PC-9 (cell line): ENCODE measurements at regions not wholly inside any gene's neighbourhood (a gene's known extent, or its start where the extent isn't known, plus 50 kb on each side); places are given as distances from the start of the nearest gene placed in this dataset.

Experiments used
- CTCF ChIP-seq: fragments of 200-600 bp; sonication (generic); conservative IDR thresholded peaks from 2 replicates; pipeline ENCODE4 v1.6.1; 2017; ENCODE audit warnings: mixed run types, antibody characterized with exemption, mild to moderate bottlenecking, moderate library complexity
- EZH2 ChIP-seq: fragments of 200-600 bp; sonication (generic); IDR thresholded peaks from 2 replicates; pipeline ENCODE4 v1.8.0; 2017; ENCODE audit warnings: antibody characterized with exemption, low read depth

GRCh38 chr7:131149429-131149773 is 178.3 kb upstream of the MKLN1 start:
- TF ChIP-seq CTCF (no peak), EZH2 (no peak)
